HFFc6 (cell line): ENCODE measurements at regions not wholly inside any gene's neighbourhood (a gene's known extent, or its start where the extent isn't known, plus 50 kb on each side); places are given as distances from the start of the nearest gene placed in this dataset.

Experiments
- DNase-seq: peaks from one replicate; pipeline ENCODE4 v3.0.0-alpha.2; 2018
- H3K27ac Mint-ChIP-seq: 2 replicates; pipeline ENCODE4 v1.8.0; 2020; ENCODE audit warnings: mild to moderate bottlenecking, mixed read lengths
- H3K27me3 Mint-ChIP-seq: 2 replicates; pipeline ENCODE4 v1.8.0; 2021; ENCODE audit warnings: mild to moderate bottlenecking, moderate library complexity, mixed read lengths; ENCODE audit not compliant: insufficient read depth
- H3K36me3 Mint-ChIP-seq: 2 replicates; pipeline ENCODE4 v1.8.0; 2021; ENCODE audit warnings: low read depth, mixed read lengths
- H3K4me1 Mint-ChIP-seq: 2 replicates; pipeline ENCODE4 v1.8.0; 2020; ENCODE audit warnings: low read depth, mixed read lengths
- H3K4me3 Mint-ChIP-seq: 2 replicates; pipeline ENCODE4 v1.8.0; 2020; ENCODE audit warnings: mild to moderate bottlenecking, moderate library complexity, mixed read lengths
- H3K9me3 Mint-ChIP-seq: 2 replicates; pipeline ENCODE4 v1.8.0; 2020; ENCODE audit warnings: mild to moderate bottlenecking, mixed read lengths
- CTCF ChIP-seq: fragments of 200-600 bp; sonication (generic); IDR thresholded peaks from 2 replicates; pipeline ENCODE4 v1.5.0; 2021; ENCODE audit warnings: antibody characterized with exemption, mild to moderate bottlenecking

DNA sequence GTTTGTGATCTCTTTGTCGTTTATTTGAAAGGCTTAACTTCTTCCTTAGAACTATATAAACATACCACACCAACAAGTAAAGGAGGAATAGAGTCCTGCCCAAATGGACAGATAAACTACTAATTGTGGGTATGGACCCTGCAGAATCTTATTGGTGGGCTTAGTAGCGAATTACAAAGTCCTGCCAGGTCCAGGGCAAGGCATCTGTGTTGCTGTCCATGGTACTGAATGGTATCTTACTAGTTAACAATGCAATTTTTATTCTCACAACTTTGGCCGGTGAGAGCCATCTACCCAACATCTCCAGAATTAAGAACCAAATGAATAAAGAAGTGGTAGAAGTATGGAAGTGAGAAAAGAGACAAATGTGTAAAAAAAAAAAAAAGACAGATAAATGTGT, 1782.4 kb upstream of the WWC1 start:
- Mint-ChIP-seq H3K27ac (no peak overlapping the region), H3K4me3 (no peak overlapping the region), H3K27me3 (no peaks in the 10 kb centered on the region), H3K9me3 (peaks cover 34% of the 10 kb centered on the region), H3K36me3 (no peaks in the 10 kb centered on the region; the same call in 1 of the 2 replicates), H3K4me1 (no peaks in the 10 kb centered on the region)
- TF ChIP-seq CTCF: no peak
- no peak for DNase-seq

DNA sequence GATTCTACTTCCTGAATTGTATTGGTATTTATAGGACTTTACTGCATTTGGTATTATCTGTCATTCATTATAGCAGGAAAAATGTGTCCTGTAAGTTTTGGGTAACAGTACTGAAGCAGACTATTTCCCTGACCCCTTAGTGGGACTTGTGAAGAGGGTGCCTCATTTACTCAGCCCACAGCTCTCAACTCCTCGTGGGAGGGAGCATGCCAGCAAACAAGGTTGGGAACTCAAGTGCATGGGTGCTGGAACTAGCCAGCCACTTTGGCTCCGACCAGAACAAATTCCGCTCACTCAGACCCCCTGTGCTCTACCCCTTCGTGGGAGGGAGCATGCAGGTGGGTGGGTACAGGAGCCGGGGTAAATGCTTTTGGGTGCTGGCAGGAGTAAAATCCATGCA, 1773.5 kb upstream of the WWC1 start:
- no peak overlapping the region for H3K27ac Mint-ChIP-seq
- H3K9me3 Mint-ChIP-seq: peaks cover 30% of the 10 kb centered on the region
- no peak for TF ChIP-seq CTCF
- peaks cover 5% of the 10 kb centered on the region; the same call in 1 of the 2 replicates for H3K36me3 Mint-ChIP-seq
- no peaks in the 10 kb centered on the region for H3K27me3 Mint-ChIP-seq
- no peak for DNase-seq
- H3K4me1 Mint-ChIP-seq: no peaks in the 10 kb centered on the region
- H3K4me3 Mint-ChIP-seq: no peak overlapping the region

DNA sequence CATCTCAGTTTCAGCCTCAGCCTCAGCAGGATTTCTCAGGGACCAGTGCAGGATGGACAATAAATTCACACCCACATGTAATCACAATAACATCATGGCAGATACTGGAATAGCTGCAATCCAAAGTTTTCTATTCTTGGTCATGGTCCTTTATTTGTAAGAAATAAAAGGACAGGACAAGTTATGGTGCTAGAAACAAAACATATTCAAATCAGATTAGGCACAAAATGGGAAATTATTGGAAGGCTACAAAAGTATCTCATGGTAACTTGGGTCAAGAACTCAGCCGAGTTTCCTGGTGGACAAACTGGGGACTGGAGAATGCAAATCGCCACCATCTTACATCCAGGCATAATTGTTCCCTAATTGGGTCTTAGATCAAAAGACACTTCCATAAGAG, 1768.2 kb upstream of the WWC1 start:
- DNase-seq: no peak
- Mint-ChIP-seq H3K36me3 (peaks cover 5% of the 10 kb centered on the region; the same call in 1 of the 2 replicates), H3K4me1 (no peaks in the 10 kb centered on the region), H3K27ac (no peak overlapping the region), H3K9me3 (peaks cover 31% of the 10 kb centered on the region), H3K27me3 (no peaks in the 10 kb centered on the region), H3K4me3 (no peak overlapping the region)
- no peak for TF ChIP-seq CTCF

GRCh38 chr5:166529200-166529599, 1762.2 kb upstream of the WWC1 start:
- H3K9me3 Mint-ChIP-seq: peaks cover 21% of the 10 kb centered on the region
- H3K27ac Mint-ChIP-seq: no peak overlapping the region
- no peaks in the 10 kb centered on the region for H3K4me1 Mint-ChIP-seq
- TF ChIP-seq CTCF: no peak
- H3K4me3 Mint-ChIP-seq: no peak overlapping the region
- no peaks in the 10 kb centered on the region for H3K27me3 Mint-ChIP-seq
- no peaks in the 10 kb centered on the region for H3K36me3 Mint-ChIP-seq
- no peak for DNase-seq

DNA sequence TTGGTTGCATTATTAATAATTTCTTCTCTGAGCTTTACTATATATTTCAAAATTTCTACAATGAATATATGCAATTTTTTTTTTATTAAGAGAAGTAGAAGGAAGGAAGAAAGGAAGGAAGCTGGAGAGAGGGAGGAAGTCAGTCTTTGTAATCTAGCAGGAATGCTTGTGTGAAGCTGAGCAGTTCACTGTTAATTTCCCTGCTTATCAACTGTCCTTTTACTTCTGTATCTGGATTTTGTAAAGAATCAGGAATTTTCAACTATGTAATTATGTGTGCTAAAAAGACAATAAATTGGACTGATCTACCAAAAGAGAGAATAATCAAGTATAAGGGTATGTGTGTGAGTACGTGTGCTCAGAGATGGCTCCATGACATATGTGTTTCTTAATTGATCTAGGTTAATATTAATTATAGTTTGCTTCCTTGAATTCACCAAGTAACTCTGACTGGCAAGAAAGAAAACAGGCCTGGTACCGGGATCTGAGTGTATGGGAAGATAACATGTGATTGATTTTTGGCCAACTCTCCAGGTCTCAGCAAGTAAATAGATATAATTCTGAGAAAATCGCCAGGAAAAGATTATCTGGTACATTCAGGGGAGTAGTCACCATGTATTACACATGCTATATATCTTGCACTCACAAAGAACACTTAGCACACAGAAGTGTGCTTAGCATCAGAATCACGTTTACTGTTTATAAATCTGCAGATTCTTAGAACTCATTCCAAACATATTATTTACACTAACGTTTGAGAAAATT, 1758.8 kb upstream of the WWC1 start:
- no peak overlapping the region for H3K27ac Mint-ChIP-seq
- no peaks in the 10 kb centered on the region for H3K36me3 Mint-ChIP-seq
- no peaks in the 10 kb centered on the region for H3K27me3 Mint-ChIP-seq
- peaks cover 7% of the 10 kb centered on the region for H3K9me3 Mint-ChIP-seq
- no peak overlapping the region for H3K4me3 Mint-ChIP-seq
- H3K4me1 Mint-ChIP-seq: no peaks in the 10 kb centered on the region
- DNase-seq: no peak
- TF ChIP-seq CTCF: no peak
